ENCODE measurements at regions not wholly inside any gene's neighbourhood (a gene's known extent, or its start where the extent isn't known, plus 50 kb on each side); places are given as distances from the start of the nearest gene placed in this dataset.

- TF ChIP-seq EZH2 (IDR thresholded peaks at IDR 0.05; ENCODE audit: low read length) = no peak
- TF ChIP-seq CTCF (optimal IDR thresholded peaks at IDR 0.05 in 1 of 3, IDR thresholded peaks at IDR 0.05 in 1 of 3, conservative IDR thresholded peaks at IDR 0.05 in 1 of 3; ENCODE audit: extremely low read depth in 1 of 3, insufficient read depth in 2 of 3, low read length in 3 of 3) = no peak
These were observed 227.6 kb downstream of the MN1 start for GRCh38 chr22:27574002-27574366.

All from keratinocyte (primary cell).